Peyer's patch (tissue), 4 donors: ENCODE measurements at regions not wholly inside any gene's neighbourhood (a gene's known extent, or its start where the extent isn't known, plus 50 kb on each side); places are given as distances from the start of the nearest gene placed in this dataset.

Experiments
- DNase-seq, 3 donors: peaks; one replicate each; pipeline ENCODE4 v3.0.0-alpha.2; 2017 to 2019
- H3K27ac ChIP-seq, 4 donors: fragments of 200-600 bp; sonication (generic); one replicate each; pipeline ENCODE4 v1.5.1; 2016 to 2019
- H3K27me3 ChIP-seq, 2 donors: fragments of 200-600 bp; sonication (generic); one replicate each; pipeline ENCODE4 v1.5.1; 2019
- H3K36me3 ChIP-seq, 3 donors: fragments of 200-600 bp; sonication (generic); one replicate each; pipeline ENCODE4 v1.5.1; 2016 to 2019
- H3K4me1 ChIP-seq, 4 donors: fragments of 200-600 bp; sonication (generic); one replicate each; pipeline ENCODE4 v1.5.1; 2016 to 2019
- H3K4me3 ChIP-seq, 4 donors: fragments of 200-600 bp; sonication (generic); 1 replicate in 3 of 4; 2 replicates in 1 of 4; pipeline ENCODE4 v1.5.1; 2016 to 2019; ENCODE audit warnings: mild to moderate bottlenecking in 1 of 4
- H3K9me3 ChIP-seq, 4 donors: fragments of 200-600 bp; sonication (generic); one replicate each; pipeline ENCODE4 v1.5.1; 2016 to 2019; ENCODE audit warnings: mild to moderate bottlenecking in 1 of 4
- CTCF ChIP-seq, 6 experiments: fragments of 450-650 bp in 4 of 6; fragments of 200-600 bp in 2 of 6; sonication (generic) in 1 of 6; IDR thresholded peaks; one replicate each; pipeline ENCODE4 v1.5.1; 2017 to 2019; ENCODE audit warnings: antibody characterized with exemption in 6 of 6, mild to moderate bottlenecking in 3 of 6, moderate library complexity in 1 of 6
- POLR2A ChIP-seq, 2 donors: fragments of 450-650 bp; IDR thresholded peaks; one replicate each; pipeline ENCODE4 v1.5.1; 2017; ENCODE audit warnings: antibody characterized with exemption in 2 of 2, mild to moderate bottlenecking in 2 of 2, moderate library complexity in 2 of 2

- TF ChIP-seq CTCF (IDR thresholded peaks at IDR 0.05), result no peak
- no peaks in the 10 kb centered on the region for H3K36me3 ChIP-seq
- no peaks in the 10 kb centered on the region for H3K9me3 ChIP-seq
- H3K4me3 ChIP-seq, result no peak overlapping the region
- no peak overlapping the region for H3K27ac ChIP-seq
- no peaks in the 10 kb centered on the region for H3K27me3 ChIP-seq
- H3K4me1 ChIP-seq, result no peaks in the 10 kb centered on the region
- DNase-seq, result no peak
Measured at GRCh38 chr5:167964529-167964928, 326.9 kb upstream of the WWC1 start.

- Histone ChIP-seq H3K4me1 (no peaks in the 10 kb centered on the region), H3K4me3 (no peak overlapping the region), H3K36me3 (no peaks in the 10 kb centered on the region), H3K27me3 (no peaks in the 10 kb centered on the region), H3K9me3 (no peaks in the 10 kb centered on the region), H3K27ac (no peak overlapping the region)
- TF ChIP-seq CTCF (IDR thresholded peaks at IDR 0.05), result no peak
- no peak for TF ChIP-seq POLR2A (IDR thresholded peaks at IDR 0.05)
- no peak for DNase-seq
Measured at GRCh38 chr5:167965710-167966109, 325.7 kb upstream of the WWC1 start.

GRCh38 chr5:167966979-167967378 lies 324.5 kb upstream of the WWC1 start:
- no peak overlapping the region for H3K27ac ChIP-seq
- H3K4me3 ChIP-seq, result no peak overlapping the region
- no peaks in the 10 kb centered on the region for H3K9me3 ChIP-seq
- H3K27me3 ChIP-seq, result no peaks in the 10 kb centered on the region
- no peaks in the 10 kb centered on the region for H3K36me3 ChIP-seq
- no peak for TF ChIP-seq CTCF (IDR thresholded peaks at IDR 0.05)
- no peak for TF ChIP-seq POLR2A (IDR thresholded peaks at IDR 0.05)
- H3K4me1 ChIP-seq, result no peaks in the 10 kb centered on the region
- DNase-seq, result no peak

GRCh38 chr5:167967494-167968177 lies 323.8 kb upstream of the WWC1 start:
- H3K27ac ChIP-seq, result no peak overlapping the region

GRCh38 chr5:167968837-167969236 lies 322.6 kb upstream of the WWC1 start:
- TF ChIP-seq POLR2A (IDR thresholded peaks at IDR 0.05), result no peak
- no peak for TF ChIP-seq CTCF (IDR thresholded peaks at IDR 0.05)
- Histone ChIP-seq H3K27me3 (no peaks in the 10 kb centered on the region), H3K27ac (no peak overlapping the region), H3K9me3 (no peaks in the 10 kb centered on the region), H3K36me3 (no peaks in the 10 kb centered on the region), H3K4me1 (no peaks in the 10 kb centered on the region), H3K4me3 (no peak overlapping the region)
- no peak for DNase-seq

More at GRCh38 chr5:167967494-167968177, 323.8 kb upstream of the WWC1 start:
- Histone ChIP-seq H3K36me3 (no peaks in the 10 kb centered on the region), H3K4me3 (no peak overlapping the region), H3K4me1 (no peaks in the 10 kb centered on the region), H3K9me3 (no peaks in the 10 kb centered on the region), H3K27me3 (no peaks in the 10 kb centered on the region)
- no peak for DNase-seq
- TF ChIP-seq POLR2A (IDR thresholded peaks at IDR 0.05), result no peak
- TF ChIP-seq CTCF (IDR thresholded peaks at IDR 0.05), result no peak

- H3K9me3 ChIP-seq, result no peaks in the 10 kb centered on the region
- no peak overlapping the region for H3K27ac ChIP-seq
- H3K36me3 ChIP-seq, result no peaks in the 10 kb centered on the region
- TF ChIP-seq CTCF (IDR thresholded peaks at IDR 0.05), result no peak
- TF ChIP-seq POLR2A (IDR thresholded peaks at IDR 0.05), result no peak
- H3K4me1 ChIP-seq, result no peaks in the 10 kb centered on the region
- no peak for DNase-seq
- H3K4me3 ChIP-seq, result no peak overlapping the region
- no peaks in the 10 kb centered on the region for H3K27me3 ChIP-seq
Measured at GRCh38 chr5:167969998-167970397, 321.4 kb upstream of the WWC1 start.
